ENCODE measurements at regions not wholly inside any gene's neighbourhood (a gene's known extent, or its start where the extent isn't known, plus 50 kb on each side); places are given as distances from the start of the nearest gene placed in this dataset.

GRCh38 chr1:78715181-78715661, 65.6 kb downstream of the IFI44 start:
- no peak for TF ChIP-seq CTCF (IDR thresholded peaks at IDR 0.05; ENCODE audit: control extremely low read depth, extremely low read depth, low read depth, missing control alignments)
- no peak for DNase-seq (ENCODE audit: extremely low spot score)
- CTCF ChIA-PET: interaction anchor here (0.7 to 1.5 kb wide), 2 partner anchors 10 to 584 kb away, joined by 3 to 5 read pairs; no protein-coding TSS in a partner anchor
- POLR2A ChIA-PET: no interaction called here

- TF ChIP-seq CTCF (IDR thresholded peaks at IDR 0.05; ENCODE audit: control extremely low read depth, extremely low read depth, low read depth, missing control alignments): no peak
- CTCF ChIA-PET: interaction anchor here (0.7 to 1.5 kb wide), 5 partner anchors 11 to 585 kb away, joined by 3 to 5 read pairs (median 3); no protein-coding TSS in a partner anchor
- no peak for DNase-seq (ENCODE audit: extremely low spot score)
- POLR2A ChIA-PET: no interaction called here
Measured at GRCh38 chr1:78716186-78716585, 66.6 kb downstream of the IFI44 start.

GRCh38 chr1:78718566-78718965, 68.9 kb downstream of the IFI44 start:
- no peak for DNase-seq (ENCODE audit: extremely low spot score)
- CTCF ChIA-PET: no interaction called here
- TF ChIP-seq CTCF (IDR thresholded peaks at IDR 0.05; ENCODE audit: control extremely low read depth, extremely low read depth, low read depth, missing control alignments): no peak
- POLR2A ChIA-PET: no interaction called here

- TF ChIP-seq CTCF (IDR thresholded peaks at IDR 0.05; ENCODE audit: control extremely low read depth, extremely low read depth, low read depth, missing control alignments): no peak
- ChIA-PET POLR2A (no interaction called here), CTCF (interaction anchor here (1.7 kb wide), 1 partner anchor 19 kb away, joined by 3 read pairs; no protein-coding TSS in a partner anchor)
- DNase-seq (ENCODE audit: extremely low spot score): no peak
Measured at GRCh38 chr1:78721136-78721535, 71.5 kb downstream of the IFI44 start.

GRCh38 chr1:78722105-78722504, 72.5 kb downstream of the IFI44 start:
- ChIA-PET CTCF (interaction anchor here (1.2 to 1.7 kb wide), 2 partner anchors 13 to 18 kb away, joined by 3 read pairs; no protein-coding TSS in a partner anchor), POLR2A (no interaction called here)
- DNase-seq (ENCODE audit: extremely low spot score): no peak
- no peak for TF ChIP-seq CTCF (IDR thresholded peaks at IDR 0.05; ENCODE audit: control extremely low read depth, extremely low read depth, low read depth, missing control alignments)

- no peak for DNase-seq (ENCODE audit: extremely low spot score)
- TF ChIP-seq CTCF (IDR thresholded peaks at IDR 0.05; ENCODE audit: control extremely low read depth, extremely low read depth, low read depth, missing control alignments): no peak
- CTCF ChIA-PET: interaction anchor here (1.2 to 1.7 kb wide), 2 partner anchors 13 to 17 kb away, joined by 3 read pairs; no protein-coding TSS in a partner anchor
- POLR2A ChIA-PET: no interaction called here
Measured at GRCh38 chr1:78722521-78722920, 72.9 kb downstream of the IFI44 start.

All from GM10248 (cell line).